ENCODE measurements at regions not wholly inside any gene's neighbourhood (a gene's known extent, or its start where the extent isn't known, plus 50 kb on each side); places are given as distances from the start of the nearest gene placed in this dataset.

DNA sequence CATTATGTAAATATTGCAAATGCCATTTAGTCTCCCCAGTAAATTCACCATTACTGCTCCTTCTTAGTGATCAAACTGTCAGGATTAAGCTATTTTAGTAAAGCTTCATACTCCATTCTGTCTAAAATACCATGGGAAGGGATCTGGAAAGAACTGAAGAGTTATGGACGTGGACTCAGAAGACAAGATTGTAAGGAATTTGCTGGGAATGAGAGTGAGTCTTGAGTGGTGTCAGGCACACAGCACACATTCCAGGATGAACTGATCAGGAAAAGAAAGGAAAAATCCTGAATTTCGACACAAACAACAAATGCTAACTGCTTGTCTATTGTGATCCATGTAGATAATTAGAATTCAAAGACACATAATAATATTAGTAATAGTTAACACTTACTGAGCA, 311.0 kb downstream of the CENPC start:
- TF ChIP-seq EZH2 (IDR thresholded peaks at IDR 0.05; ENCODE audit: insufficient read depth, poor library complexity, severe bottlenecking) (no peak), EZH2phosphoT487 (IDR thresholded peaks at IDR 0.05; ENCODE audit: insufficient read depth, low read depth) (no peak)

Measured in GM23248 (cell line).